ENCODE measurements at regions not wholly inside any gene's neighbourhood (a gene's known extent, or its start where the extent isn't known, plus 50 kb on each side); places are given as distances from the start of the nearest gene placed in this dataset.

GRCh38 chr3:178480274-178480673, 56.0 kb upstream of the KCNMB2 start:
- Histone ChIP-seq H2BK5ac (ENCODE audit: low read depth, low read length) (no peak overlapping the region), H3K9ac (replicated peaks in 1 of 4; ENCODE audit: extremely low read depth in 1 of 4, low read depth in 3 of 4, low read length in 3 of 4) (no peak overlapping the region), H3K79me2 (ENCODE audit: control insufficient read depth in 1 of 2, insufficient read depth in 2 of 2, low read length in 2 of 2) (no peaks in the 10 kb centered on the region), H3K18ac (ENCODE audit: extremely low read depth, low read length) (no peak overlapping the region), H2BK15ac (ENCODE audit: low read length) (no peak overlapping the region), H3K79me1 (ENCODE audit: low read depth, low read length) (no peaks in the 10 kb centered on the region), H4K5ac (ENCODE audit: insufficient read length, low read depth, low read length) (no peak overlapping the region), H2BK120ac (replicated peaks; ENCODE audit: low read depth, low read length) (no peak overlapping the region), H3K4me2 (ENCODE audit: insufficient read depth in 1 of 2, low read depth in 2 of 2, low read length in 2 of 2) (no peak overlapping the region), H2BK20ac (ENCODE audit: low read length) (no peak overlapping the region), H4K8ac (ENCODE audit: extremely low read depth, insufficient read depth, low read length) (no peak overlapping the region), H3K36me3 (ENCODE audit: control insufficient read depth in 2 of 4, insufficient read depth in 4 of 4, low read length in 3 of 4) (no peaks in the 10 kb centered on the region), H2BK12ac (ENCODE audit: low read depth, low read length) (no peak overlapping the region), H3K23ac (ENCODE audit: insufficient read length) (no peak overlapping the region), H3K27ac (ENCODE audit: low read depth, low read length) (no peak overlapping the region), H4K91ac (replicated peaks; ENCODE audit: insufficient read length, low read length) (no peak overlapping the region), H2AFZ (ENCODE audit: low read length) (no peak overlapping the region), H3K14ac (ENCODE audit: insufficient read length) (no peak overlapping the region), H3K4me3 (ENCODE audit: extremely low read depth in 1 of 4, insufficient read depth in 2 of 4, low read depth in 3 of 4, low read length in 4 of 4) (no peak overlapping the region), H2AK5ac (ENCODE audit: low read depth, low read length) (no peak overlapping the region), H3K4ac (replicated peaks; ENCODE audit: insufficient read length, low read depth, low read length) (no peak overlapping the region), H3K56ac (replicated peaks; ENCODE audit: insufficient read length, low read depth, low read length) (no peak overlapping the region), H3K27me3 (replicated peaks in 1 of 4; ENCODE audit: control insufficient read depth in 3 of 4, extremely low read depth in 1 of 4, insufficient read depth in 3 of 4, low read length in 3 of 4) (no peaks in the 10 kb centered on the region), H3K9me3 (ENCODE audit: insufficient read depth in 2 of 2, low read depth in 1 of 2, low read length in 1 of 2) (no peaks in the 10 kb centered on the region), H3K4me1 (replicated peaks in 1 of 4; ENCODE audit: control insufficient read depth in 3 of 4, insufficient read depth in 4 of 4, low read length in 3 of 4) (peaks cover 0 to 5% (median 3%) of the 10 kb centered on the region in 4 experiments; a peak in 2 of 7 replicates), H3K23me2 (ENCODE audit: low read depth, low read length) (no peaks in the 10 kb centered on the region), H4K20me1 (replicated peaks in 1 of 2; ENCODE audit: control insufficient read depth in 1 of 2, insufficient read depth in 2 of 2, low read length in 2 of 2) (no peaks in the 10 kb centered on the region)
- ChIA-PET CTCF (ENCODE audit: partially characterized antibody) (interaction anchor here (0.7 kb wide), 1 partner anchor 12 kb away, joined by 3 read pairs; no protein-coding TSS in a partner anchor), POLR2A (ENCODE audit: partially characterized antibody) (no interaction called here)
- 95% methylated on average over 5 of the region's 5 CpGs; no CpG with 5 or more reads in 1 of the 2 experiments for WGBS, 2 experiments (ENCODE audit: extremely low coverage in 1 of 2, insufficient coverage in 1 of 2, insufficient read length in 1 of 2, insufficient replicate concordance in 2 of 2, low coverage in 1 of 2, low lambda C conversion rate in 2 of 2, missing lambda C conversion rate in 1 of 2)
- FAIRE-seq (no peak), DNase-seq (ENCODE audit: low read depth in 1 of 2, low spot score in 2 of 2) (no peak)
- TF ChIP-seq JUND (IDR thresholded peaks at IDR 0.05; ENCODE audit: low read length) (no peak), TCF12 (IDR thresholded peaks at IDR 0.05; ENCODE audit: low read depth, low read length) (no peak), SRF (IDR thresholded peaks at IDR 0.05; ENCODE audit: low read depth, low read length) (no peak), CBX5 (IDR thresholded peaks at IDR 0.05; ENCODE audit: low read depth, low read length) (no peak), TBP (IDR thresholded peaks at IDR 0.05; ENCODE audit: low read depth, low read length) (no peak), POU5F1 (IDR thresholded peaks at IDR 0.05; ENCODE audit: low read depth, low read length) (no peak), SAP30 (IDR thresholded peaks at IDR 0.05; ENCODE audit: insufficient read depth, insufficient replicate concordance, low read length) (no peak), RNF2 (IDR thresholded peaks at IDR 0.05; ENCODE audit: borderline replicate concordance, low read depth, low read length, missing control alignments, poor library complexity, severe bottlenecking) (no peak)
